ENCODE measurements at regions not wholly inside any gene's neighbourhood (a gene's known extent, or its start where the extent isn't known, plus 50 kb on each side); places are given as distances from the start of the nearest gene placed in this dataset.

- no peak for TF ChIP-seq ZNF274 (IDR thresholded peaks at IDR 0.05; ENCODE audit: low read depth, low read length)
- TF ChIP-seq YY1 (IDR thresholded peaks at IDR 0.05; ENCODE audit: insufficient read depth, insufficient read length), result no peak
- no peak for TF ChIP-seq SUZ12 (IDR thresholded peaks at IDR 0.05; ENCODE audit: extremely low read depth, insufficient read depth, insufficient read length)
Measured at GRCh38 chr3:176911579-176911978, 285.7 kb downstream of the TBL1XR1 start.
